WTC11 (cell line): ENCODE measurements at regions not wholly inside any gene's neighbourhood (a gene's known extent, or its start where the extent isn't known, plus 50 kb on each side); places are given as distances from the start of the nearest gene placed in this dataset.

Experiments used
- ATAC-seq: fragments of 200-7000 bp; cut with Tn5 transposase; 2 replicates; pipeline ENCODE4 v1.10.0; 2021; ENCODE audit warnings: mild to moderate bottlenecking, moderate library complexity
- CTCF ChIA-PET: fragments of 300-600 bp; sonication (Branson Sonifier 250); formaldehyde crosslinking; loops from one replicate; lab custom pipeline; 2021; ENCODE audit warnings: antibody characterized with exemption; lab: Charles Lee
- POLR2A ChIA-PET: fragments of 350-600 bp; sonication (Branson Sonifier 250); formaldehyde crosslinking; loops from one replicate; lab custom pipeline; 2021; ENCODE audit warnings: antibody characterized with exemption; lab: Charles Lee
- DNase-seq: peaks from one replicate; pipeline ENCODE4 v3.0.0; 2021; ENCODE audit warnings: low spot score
- H3K27ac Mint-ChIP-seq: 2 replicates; pipeline ENCODE4 v1.8.0; 2021; ENCODE audit warnings: mixed read lengths
- H3K27me3 Mint-ChIP-seq: 2 replicates; pipeline ENCODE4 v1.8.0; 2021; ENCODE audit warnings: low read depth, mild to moderate bottlenecking, moderate library complexity, mixed read lengths
- H3K36me3 Mint-ChIP-seq: 2 replicates; pipeline ENCODE4 v1.8.0; 2021; ENCODE audit warnings: mixed read lengths
- H3K4me1 Mint-ChIP-seq: 2 replicates; pipeline ENCODE4 v1.8.0; 2022; ENCODE audit warnings: mixed read lengths
- H3K4me3 Mint-ChIP-seq: 2 replicates; pipeline ENCODE4 v1.8.0; 2021; ENCODE audit warnings: mild to moderate bottlenecking, moderate library complexity, mixed read lengths
- H3K9me3 Mint-ChIP-seq: 2 replicates; pipeline ENCODE4 v1.8.0; 2021; ENCODE audit warnings: mixed read lengths
- EMX1 ChIP-seq: fragments of 250-450 bp; sonication (Bioruptor Pico); IDR thresholded peaks from 2 replicates; pipeline ENCODE4 v1.8.0; 2021; ENCODE audit warnings: mild to moderate bottlenecking
- GTF2I ChIP-seq: fragments of 250-450 bp; sonication (Bioruptor Pico); conservative IDR thresholded peaks from 2 replicates; pipeline ENCODE4 v1.4.0; 2021; ENCODE audit warnings: mild to moderate bottlenecking
- IRF1 ChIP-seq: sonication (generic); formaldehyde crosslinking; IDR thresholded peaks from 2 replicates; pipeline ENCODE4 v1.8.0; 2023; ENCODE audit warnings: missing genetic modification reagents
- IRF2 ChIP-seq: sonication (generic); formaldehyde crosslinking; IDR thresholded peaks from 2 replicates; pipeline ENCODE4 v1.8.0; 2022; ENCODE audit warnings: low read depth, missing genetic modification reagents, borderline replicate concordance
- JAZF1 ChIP-seq: fragments of 250-450 bp; sonication (Bioruptor Pico); IDR thresholded peaks from 2 replicates; pipeline ENCODE4 v1.9.0; 2021; ENCODE audit warnings: moderate library complexity, mild to moderate bottlenecking, inconsistent platforms
- JUN ChIP-seq: sonication (generic); formaldehyde crosslinking; IDR thresholded peaks from 2 replicates; pipeline ENCODE4 v1.8.0; 2023; ENCODE audit warnings: mild to moderate bottlenecking, missing genetic modification reagents
- MAX ChIP-seq: sonication (generic); formaldehyde crosslinking; IDR thresholded peaks from 2 replicates; pipeline ENCODE4 v1.8.0; 2022; ENCODE audit warnings: mild to moderate bottlenecking, missing genetic modification reagents
- MYBL2 ChIP-seq: sonication (generic); formaldehyde crosslinking; IDR thresholded peaks from 2 replicates; pipeline ENCODE4 v1.8.1; 2023; ENCODE audit warnings: mild to moderate bottlenecking, moderate library complexity, missing genetic modification reagents
- NFATC4 ChIP-seq: fragments of 250-450 bp; sonication (Bioruptor Pico); IDR thresholded peaks from 2 replicates; pipeline ENCODE4 v1.9.0; 2021; ENCODE audit warnings: mild to moderate bottlenecking
- NFE2L1 ChIP-seq: sonication (generic); formaldehyde crosslinking; IDR thresholded peaks from 2 replicates; pipeline ENCODE4 v1.8.1; 2023; ENCODE audit warnings: missing genetic modification reagents
- NFYB ChIP-seq: sonication (generic); formaldehyde crosslinking; conservative IDR thresholded peaks from 2 replicates; pipeline ENCODE4 v1.8.0; 2022; ENCODE audit warnings: low read depth, missing genetic modification reagents
- NR1H2 ChIP-seq: sonication (generic); formaldehyde crosslinking; IDR thresholded peaks from 2 replicates; pipeline ENCODE4 v1.9.0; 2021; ENCODE audit warnings: mild to moderate bottlenecking, moderate library complexity, missing genetic modification reagents
- OVOL2 ChIP-seq: fragments of 250-450 bp; sonication (Bioruptor Pico); IDR thresholded peaks from 2 replicates; pipeline ENCODE4 v1.9.0; 2021; ENCODE audit warnings: mild to moderate bottlenecking, borderline replicate concordance
- PRRX2 ChIP-seq: fragments of 250-450 bp; sonication (Bioruptor Pico); IDR thresholded peaks from 2 replicates; pipeline ENCODE4 v1.8.0; 2021; ENCODE audit warnings: mild to moderate bottlenecking
- RORB ChIP-seq: fragments of 250-450 bp; sonication (Bioruptor Pico); IDR thresholded peaks from 2 replicates; pipeline ENCODE4 v1.9.0; 2021; ENCODE audit warnings: mild to moderate bottlenecking
- SMAD4 ChIP-seq: sonication (generic); formaldehyde crosslinking; IDR thresholded peaks from 2 replicates; pipeline ENCODE4 v1.8.0; 2022; ENCODE audit warnings: mild to moderate bottlenecking, missing genetic modification reagents
- SOX15 ChIP-seq: fragments of 250-450 bp; sonication (Bioruptor Pico); IDR thresholded peaks from 2 replicates; pipeline ENCODE4 v1.9.0; 2021; ENCODE audit warnings: mild to moderate bottlenecking
- TP53 ChIP-seq: sonication (generic); formaldehyde crosslinking; IDR thresholded peaks from 2 replicates; pipeline ENCODE4 v1.8.1; 2023; ENCODE audit warnings: mild to moderate bottlenecking, missing genetic modification reagents
- ZNF423 ChIP-seq: fragments of 250-450 bp; sonication (Bioruptor Pico); IDR thresholded peaks from 2 replicates; pipeline ENCODE4 v2.1.2; 2022; ENCODE audit warnings: mild to moderate bottlenecking, moderate library complexity
- TF ChIP-seq, protein P1 (sequence below): fragments of 250-450 bp; sonication (Bioruptor Pico); IDR thresholded peaks from 2 replicates; pipeline ENCODE4 v1.9.0; 2021; ENCODE audit warnings: mild to moderate bottlenecking, borderline replicate concordance
- TF ChIP-seq, protein P2 (sequence below): fragments of 250-450 bp; sonication (Bioruptor Pico); IDR thresholded peaks from 2 replicates; pipeline ENCODE4 v1.8.0; 2021; ENCODE audit warnings: mild to moderate bottlenecking
- TF ChIP-seq, protein P3 (sequence below): sonication (generic); formaldehyde crosslinking; IDR thresholded peaks from 2 replicates; pipeline ENCODE4 v1.8.1; 2022; ENCODE audit warnings: mild to moderate bottlenecking, missing genetic modification reagents, moderate library complexity, borderline replicate concordance

DNA sequence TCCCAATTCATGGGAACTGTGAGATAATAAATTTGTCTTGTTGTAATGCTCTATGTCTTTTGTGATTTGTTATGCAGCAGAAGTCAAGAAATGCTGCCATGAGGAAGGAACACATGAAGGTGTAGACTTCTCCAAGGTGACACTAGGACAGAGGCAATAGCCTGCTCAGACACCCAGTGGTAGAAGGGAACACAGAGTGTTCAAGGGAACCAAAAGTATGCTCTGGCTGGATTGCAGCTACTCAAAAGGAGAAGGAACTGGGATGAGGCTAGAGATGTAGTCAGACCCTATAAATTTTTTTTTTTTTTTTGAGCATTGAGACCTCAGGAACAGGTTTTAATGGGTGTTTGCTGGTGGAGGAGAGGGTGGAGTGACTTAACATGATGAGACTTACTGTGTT lies 232.5 kb downstream of the PARP8 start:
- H3K36me3 Mint-ChIP-seq = no peaks in the 10 kb centered on the region
- no peak for DNase-seq
- peaks cover 11% of the 10 kb centered on the region for H3K4me1 Mint-ChIP-seq
- no peaks in the 10 kb centered on the region for H3K27me3 Mint-ChIP-seq
- H3K9me3 Mint-ChIP-seq = no peaks in the 10 kb centered on the region
- no peak for ATAC-seq
- H3K4me3 Mint-ChIP-seq = no peak overlapping the region
- ChIA-PET CTCF (no interaction called here), POLR2A (no interaction called here)
- H3K27ac Mint-ChIP-seq = no peak overlapping the region
- TF ChIP-seq, protein P1, sequence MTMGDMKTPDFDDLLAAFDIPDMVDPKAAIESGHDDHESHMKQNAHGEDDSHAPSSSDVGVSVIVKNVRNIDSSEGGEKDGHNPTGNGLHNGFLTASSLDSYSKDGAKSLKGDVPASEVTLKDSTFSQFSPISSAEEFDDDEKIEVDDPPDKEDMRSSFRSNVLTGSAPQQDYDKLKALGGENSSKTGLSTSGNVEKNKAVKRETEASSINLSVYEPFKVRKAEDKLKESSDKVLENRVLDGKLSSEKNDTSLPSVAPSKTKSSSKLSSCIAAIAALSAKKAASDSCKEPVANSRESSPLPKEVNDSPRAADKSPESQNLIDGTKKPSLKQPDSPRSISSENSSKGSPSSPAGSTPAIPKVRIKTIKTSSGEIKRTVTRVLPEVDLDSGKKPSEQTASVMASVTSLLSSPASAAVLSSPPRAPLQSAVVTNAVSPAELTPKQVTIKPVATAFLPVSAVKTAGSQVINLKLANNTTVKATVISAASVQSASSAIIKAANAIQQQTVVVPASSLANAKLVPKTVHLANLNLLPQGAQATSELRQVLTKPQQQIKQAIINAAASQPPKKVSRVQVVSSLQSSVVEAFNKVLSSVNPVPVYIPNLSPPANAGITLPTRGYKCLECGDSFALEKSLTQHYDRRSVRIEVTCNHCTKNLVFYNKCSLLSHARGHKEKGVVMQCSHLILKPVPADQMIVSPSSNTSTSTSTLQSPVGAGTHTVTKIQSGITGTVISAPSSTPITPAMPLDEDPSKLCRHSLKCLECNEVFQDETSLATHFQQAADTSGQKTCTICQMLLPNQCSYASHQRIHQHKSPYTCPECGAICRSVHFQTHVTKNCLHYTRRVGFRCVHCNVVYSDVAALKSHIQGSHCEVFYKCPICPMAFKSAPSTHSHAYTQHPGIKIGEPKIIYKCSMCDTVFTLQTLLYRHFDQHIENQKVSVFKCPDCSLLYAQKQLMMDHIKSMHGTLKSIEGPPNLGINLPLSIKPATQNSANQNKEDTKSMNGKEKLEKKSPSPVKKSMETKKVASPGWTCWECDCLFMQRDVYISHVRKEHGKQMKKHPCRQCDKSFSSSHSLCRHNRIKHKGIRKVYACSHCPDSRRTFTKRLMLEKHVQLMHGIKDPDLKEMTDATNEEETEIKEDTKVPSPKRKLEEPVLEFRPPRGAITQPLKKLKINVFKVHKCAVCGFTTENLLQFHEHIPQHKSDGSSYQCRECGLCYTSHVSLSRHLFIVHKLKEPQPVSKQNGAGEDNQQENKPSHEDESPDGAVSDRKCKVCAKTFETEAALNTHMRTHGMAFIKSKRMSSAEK (CRISPR knock-in tag) = no peak
- TF ChIP-seq JAZF1 (no peak), IRF2 (CRISPR knock-in tag) (no peak), MAX (CRISPR knock-in tag) (no peak), IRF1 (CRISPR knock-in tag) (no peak), NR1H2 (CRISPR knock-in tag) (no peak), TP53 (CRISPR knock-in tag) (no peak)
- TF ChIP-seq, protein P2, sequence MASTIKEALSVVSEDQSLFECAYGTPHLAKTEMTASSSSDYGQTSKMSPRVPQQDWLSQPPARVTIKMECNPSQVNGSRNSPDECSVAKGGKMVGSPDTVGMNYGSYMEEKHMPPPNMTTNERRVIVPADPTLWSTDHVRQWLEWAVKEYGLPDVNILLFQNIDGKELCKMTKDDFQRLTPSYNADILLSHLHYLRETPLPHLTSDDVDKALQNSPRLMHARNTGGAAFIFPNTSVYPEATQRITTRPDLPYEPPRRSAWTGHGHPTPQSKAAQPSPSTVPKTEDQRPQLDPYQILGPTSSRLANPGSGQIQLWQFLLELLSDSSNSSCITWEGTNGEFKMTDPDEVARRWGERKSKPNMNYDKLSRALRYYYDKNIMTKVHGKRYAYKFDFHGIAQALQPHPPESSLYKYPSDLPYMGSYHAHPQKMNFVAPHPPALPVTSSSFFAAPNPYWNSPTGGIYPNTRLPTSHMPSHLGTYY (CRISPR knock-in tag) = no peak

- Mint-ChIP-seq H3K4me3 (no peak overlapping the region), H3K9me3 (no peaks in the 10 kb centered on the region), H3K36me3 (no peaks in the 10 kb centered on the region), H3K4me1 (peaks cover 11% of the 10 kb centered on the region), H3K27me3 (no peaks in the 10 kb centered on the region), H3K27ac (no peak overlapping the region)
- POLR2A ChIA-PET = no interaction called here
- CTCF ChIA-PET = no interaction called here
- DNase-seq (no peak), ATAC-seq (no peak)
- TF ChIP-seq NR1H2 (CRISPR knock-in tag) (no peak), EMX1 (CRISPR knock-in tag) (no peak), SMAD4 (no peak), OVOL2 (CRISPR knock-in tag) (no peak), NFE2L1 (CRISPR knock-in tag) (no peak), NFYB (no peak), JUN (CRISPR knock-in tag) (no peak), JAZF1 (no peak), PRRX2 (CRISPR knock-in tag) (no peak), ZNF423 (CRISPR knock-in tag) (no peak), MYBL2 (no peak), GTF2I (no peak), IRF2 (CRISPR knock-in tag) (no peak), SOX15 (CRISPR knock-in tag) (no peak), RORB (CRISPR knock-in tag) (no peak), NFATC4 (CRISPR knock-in tag) (no peak)
- TF ChIP-seq, protein P3, sequence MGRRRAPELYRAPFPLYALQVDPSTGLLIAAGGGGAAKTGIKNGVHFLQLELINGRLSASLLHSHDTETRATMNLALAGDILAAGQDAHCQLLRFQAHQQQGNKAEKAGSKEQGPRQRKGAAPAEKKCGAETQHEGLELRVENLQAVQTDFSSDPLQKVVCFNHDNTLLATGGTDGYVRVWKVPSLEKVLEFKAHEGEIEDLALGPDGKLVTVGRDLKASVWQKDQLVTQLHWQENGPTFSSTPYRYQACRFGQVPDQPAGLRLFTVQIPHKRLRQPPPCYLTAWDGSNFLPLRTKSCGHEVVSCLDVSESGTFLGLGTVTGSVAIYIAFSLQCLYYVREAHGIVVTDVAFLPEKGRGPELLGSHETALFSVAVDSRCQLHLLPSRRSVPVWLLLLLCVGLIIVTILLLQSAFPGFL (CRISPR knock-in tag) = no peak
Measured at GRCh38 chr5:50900952-50901510, 234.6 kb downstream of the PARP8 start.
